H1 (cell line): ENCODE measurements at regions not wholly inside any gene's neighbourhood (a gene's known extent, or its start where the extent isn't known, plus 50 kb on each side); places are given as distances from the start of the nearest gene placed in this dataset.

Source experiments
- CTCF ChIA-PET: fragments of 300-600 bp; sonication (Branson Sonifier 250); formaldehyde crosslinking; loops from one replicate; lab custom pipeline; 2021; ENCODE audit not compliant: partially characterized antibody; lab: Charles Lee
- POLR2A ChIA-PET: fragments of 300-600 bp; sonication (Branson Sonifier 250); formaldehyde crosslinking; loops from one replicate; lab custom pipeline; 2021; ENCODE audit warnings: inconsistent platforms; ENCODE audit not compliant: partially characterized antibody; lab: Charles Lee
- DNase-seq, 2 experiments: peaks; one replicate each; pipeline versions ENCODE4 v3.0.0 to v3.0.0-alpha.2; 2010 to 2022; ENCODE audit warnings: low spot score in 2 of 2, low read depth in 1 of 2, mixed read lengths in 1 of 2
- FAIRE-seq: peaks from 2 replicates; lab custom pipeline; 2011; peaks lifted over from hg19 to GRCh38; lab: Jason Lieb, UNC
- H2AFZ ChIP-seq: 2 replicates; pipeline ENCODE4 v1.8.1; 2012; ENCODE audit warnings: low read length, inconsistent platforms
- H2AK5ac ChIP-seq: 2 replicates; pipeline ENCODE4 v1.6.1; 2013; ENCODE audit warnings: low read depth, low read length
- H2BK120ac ChIP-seq: replicated peaks from 2 replicates; pipeline ENCODE3; 2013; ENCODE audit warnings: low read depth, low read length, inconsistent platforms
- H2BK12ac ChIP-seq: 2 replicates; pipeline ENCODE4 v1.6.1; 2013; ENCODE audit warnings: low read depth, low read length
- H2BK15ac ChIP-seq: 2 replicates; pipeline ENCODE4 v1.6.1; 2013; ENCODE audit warnings: low read length
- H2BK20ac ChIP-seq: 2 replicates; pipeline ENCODE4 v1.6.1; 2013; ENCODE audit warnings: low read length
- H2BK5ac ChIP-seq: 2 replicates; pipeline ENCODE4 v1.6.1; 2013; ENCODE audit warnings: low read depth, low read length
- H3K14ac ChIP-seq: 2 replicates; pipeline ENCODE4 v1.6.1; 2013; ENCODE audit warnings: inconsistent platforms; ENCODE audit not compliant: insufficient read length
- H3K18ac ChIP-seq: 2 replicates; pipeline ENCODE4 v1.6.1; 2013; ENCODE audit warnings: low read length; ENCODE audit errors: extremely low read depth
- H3K23ac ChIP-seq: 2 replicates; pipeline ENCODE4 v1.6.1; 2013; ENCODE audit warnings: inconsistent platforms; ENCODE audit not compliant: insufficient read length
- H3K23me2 ChIP-seq: 2 replicates; pipeline ENCODE4 v1.6.1; 2013; ENCODE audit warnings: low read depth, low read length
- H3K27ac ChIP-seq: 2 replicates; pipeline ENCODE4 v1.6.1; 2011; ENCODE audit warnings: low read depth, low read length, inconsistent platforms
- H3K27me3 ChIP-seq, 4 experiments: replicated peaks in 1 of 4; 1 replicate in 1 of 4; 2 replicates in 3 of 4; pipeline versions ENCODE4 v1.6.1 to v1.8.1; 2011 to 2013; ENCODE audit warnings: low read length in 3 of 4, mild to moderate bottlenecking in 3 of 4, inconsistent platforms in 2 of 4, mixed read lengths in 2 of 4, moderate library complexity in 1 of 4; ENCODE audit not compliant: control insufficient read depth in 3 of 4, insufficient read depth in 3 of 4; ENCODE audit errors: extremely low read depth in 1 of 4
- H3K36me3 ChIP-seq, 4 experiments: 2 replicates each; pipeline versions ENCODE4 v1.6.1 to v1.8.1; 2011 to 2013; ENCODE audit warnings: mild to moderate bottlenecking in 4 of 4, low read length in 3 of 4, moderate library complexity in 2 of 4, control low read depth in 1 of 4, inconsistent platforms in 1 of 4; ENCODE audit not compliant: insufficient read depth in 4 of 4, control insufficient read depth in 2 of 4
- H3K4ac ChIP-seq: replicated peaks from 2 replicates; pipeline ENCODE3; 2013; ENCODE audit warnings: low read length, low read depth, mixed read lengths, inconsistent platforms; ENCODE audit not compliant: insufficient read length
- H3K4me1 ChIP-seq, 4 experiments: replicated peaks in 1 of 4; 1 replicate in 1 of 4; 2 replicates in 3 of 4; pipeline versions ENCODE4 v1.6.1 to v1.8.1; 2011 to 2013; ENCODE audit warnings: low read length in 3 of 4, inconsistent platforms in 2 of 4, mixed read lengths in 1 of 4; ENCODE audit not compliant: insufficient read depth in 4 of 4, control insufficient read depth in 3 of 4
- H3K4me2 ChIP-seq, 2 experiments: 2 replicates each; pipeline versions ENCODE4 v1.6.1 to v1.8.1; 2011 to 2013; ENCODE audit warnings: low read depth in 2 of 2, low read length in 2 of 2, control low read depth in 1 of 2, inconsistent platforms in 1 of 2, mild to moderate bottlenecking in 1 of 2; ENCODE audit not compliant: insufficient read depth in 1 of 2
- H3K4me3 ChIP-seq, 4 experiments: fragments of 200-600, 300-600 bp in 1 of 4; sonication (generic), shearing (Covaris generic), sonication (Bioruptor Twin) in 1 of 4; 2 replicates each; pipeline versions ENCODE4 v1.5.1 to v1.8.1; 2011 to 2016; ENCODE audit warnings: low read length in 4 of 4, low read depth in 3 of 4, control low read depth in 2 of 4, inconsistent platforms in 2 of 4, mild to moderate bottlenecking in 2 of 4, mixed read lengths in 1 of 4, moderate library complexity in 1 of 4; ENCODE audit not compliant: insufficient read depth in 2 of 4; ENCODE audit errors: extremely low read depth in 1 of 4
- H3K56ac ChIP-seq: replicated peaks from 2 replicates; pipeline ENCODE3; 2013; ENCODE audit warnings: low read depth, mild to moderate bottlenecking, mixed read lengths, low read length, inconsistent platforms; ENCODE audit not compliant: insufficient read length
- H3K79me1 ChIP-seq: 2 replicates; pipeline ENCODE4 v1.6.1; 2013; ENCODE audit warnings: low read depth, low read length, control low read depth
- H3K79me2 ChIP-seq, 2 experiments: 2 replicates each; pipeline versions ENCODE4 v1.6.1 to v1.8.1; 2012 to 2013; ENCODE audit warnings: low read length in 2 of 2, mild to moderate bottlenecking in 2 of 2, inconsistent platforms in 1 of 2; ENCODE audit not compliant: insufficient read depth in 2 of 2, control insufficient read depth in 1 of 2
- H3K9ac ChIP-seq, 4 experiments: replicated peaks in 1 of 4; 1 replicate in 1 of 4; 2 replicates in 3 of 4; pipeline versions ENCODE4 v1.6.1 to v1.8.1; 2011 to 2013; ENCODE audit warnings: low read depth in 3 of 4, low read length in 3 of 4, control low read depth in 2 of 4, mild to moderate bottlenecking in 2 of 4, moderate library complexity in 2 of 4, inconsistent platforms in 1 of 4; ENCODE audit errors: extremely low read depth in 1 of 4
- H3K9me3 ChIP-seq, 2 experiments: 2 replicates each; pipeline versions ENCODE4 v1.6.1 to v1.8.1; 2012 to 2013; ENCODE audit warnings: mild to moderate bottlenecking in 2 of 2, moderate library complexity in 2 of 2, control low read depth in 1 of 2, inconsistent platforms in 1 of 2, low read depth in 1 of 2, low read length in 1 of 2, mixed read lengths in 1 of 2; ENCODE audit not compliant: insufficient read depth in 2 of 2
- H4K20me1 ChIP-seq, 2 experiments: replicated peaks in 1 of 2; 2 replicates each; pipeline versions ENCODE3 to v1.8.1; 2011 to 2013; ENCODE audit warnings: inconsistent platforms in 2 of 2, low read length in 2 of 2, mild to moderate bottlenecking in 1 of 2; ENCODE audit not compliant: insufficient read depth in 2 of 2, control insufficient read depth in 1 of 2
- H4K5ac ChIP-seq: 2 replicates; pipeline ENCODE4 v1.6.1; 2013; ENCODE audit warnings: low read length, low read depth, mixed read lengths, inconsistent platforms; ENCODE audit not compliant: insufficient read length
- H4K8ac ChIP-seq: 2 replicates; pipeline ENCODE4 v1.8.0; 2013; ENCODE audit warnings: mild to moderate bottlenecking, moderate library complexity, low read length, inconsistent platforms; ENCODE audit not compliant: insufficient read depth; ENCODE audit errors: extremely low read depth
- H4K91ac ChIP-seq: replicated peaks from 2 replicates; pipeline ENCODE3; 2013; ENCODE audit warnings: low read length, mixed read lengths, inconsistent platforms; ENCODE audit not compliant: insufficient read length
- ATF2 ChIP-seq: IDR thresholded peaks from 2 replicates; pipeline ENCODE4 v1.6.1; 2012; ENCODE audit warnings: low read length, inconsistent platforms
- BACH1 ChIP-seq: IDR thresholded peaks from 2 replicates; pipeline ENCODE4 v1.6.1; 2012; ENCODE audit warnings: low read length, improper control_type of control experiment
- CEBPB ChIP-seq: IDR thresholded peaks from 2 replicates; pipeline ENCODE4 v1.6.1; 2012; ENCODE audit warnings: low read depth, low read length
- CHD2 ChIP-seq: IDR thresholded peaks from 2 replicates; pipeline ENCODE4 v1.6.1; 2012; ENCODE audit warnings: low read length, improper control_type of control experiment
- CREB1 ChIP-seq: IDR thresholded peaks from 2 replicates; pipeline ENCODE4 v1.6.1; 2012; ENCODE audit warnings: inconsistent platforms
- FOSL1 ChIP-seq: IDR thresholded peaks from 2 replicates; pipeline ENCODE4 v1.6.1; 2011; ENCODE audit warnings: mild to moderate bottlenecking, low read depth, low read length, moderate library complexity; ENCODE audit not compliant: insufficient read depth
- GTF2F1 ChIP-seq: IDR thresholded peaks from 2 replicates; pipeline ENCODE4 v1.6.1; 2012; ENCODE audit warnings: low read depth, low read length, improper control_type of control experiment, borderline replicate concordance
- JUND ChIP-seq: IDR thresholded peaks from 2 replicates; pipeline ENCODE4 v1.6.1; 2011; ENCODE audit warnings: mild to moderate bottlenecking, improper control_type of control experiment, low read length
- KDM5A ChIP-seq: fragments of 200-600 bp; IDR thresholded peaks from 2 replicates; pipeline ENCODE4 v1.7.1; 2012; ENCODE audit warnings: mild to moderate bottlenecking, low read length, inconsistent platforms, mixed read lengths
- SIRT6 ChIP-seq: IDR thresholded peaks from one replicate; pipeline ENCODE4 v1.7.1; 2012; ENCODE audit warnings: low read length, inconsistent platforms
- TAF7 ChIP-seq: optimal IDR thresholded peaks from 2 replicates; pipeline ENCODE3; 2011; ENCODE audit warnings: low read depth, mild to moderate bottlenecking, inconsistent platforms, low read length, moderate library complexity, borderline replicate concordance
- TCF12 ChIP-seq: IDR thresholded peaks from 2 replicates; pipeline ENCODE4 v1.6.1; 2011; ENCODE audit warnings: low read depth, mild to moderate bottlenecking, low read length
- TEAD4 ChIP-seq: IDR thresholded peaks from 2 replicates; pipeline ENCODE4 v1.6.1; 2012; ENCODE audit warnings: low read depth, low read length, inconsistent platforms, mixed read lengths
- WGBS, 2 experiments: shearing (Covaris generic) in 1 of 2; methylation state at CpG; one replicate each; pipeline versions ENCODE4 v1.1.6 to v1.1.7; 2013 to 2015; ENCODE audit warnings: low lambda C conversion rate in 2 of 2, mixed read lengths in 2 of 2, inconsistent platforms in 1 of 2, low coverage in 1 of 2, missing lambda C conversion rate in 1 of 2; ENCODE audit not compliant: insufficient replicate concordance in 2 of 2, insufficient coverage in 1 of 2, insufficient read length in 1 of 2; ENCODE audit errors: extremely low coverage in 1 of 2, missing lambda C conversion rate in 1 of 2; 5-methylcytosine and 5-hydroxymethylcytosine counted together

- Histone ChIP-seq H4K8ac (no peak overlapping the region), H2AFZ (no peak overlapping the region), H3K4me2 (no peak overlapping the region), H4K20me1 (no peaks in the 10 kb centered on the region), H3K79me2 (no peaks in the 10 kb centered on the region), H3K4ac (no peak overlapping the region), H3K27ac (no peak overlapping the region), H2BK20ac (no peak overlapping the region), H3K56ac (no peak overlapping the region), H3K27me3 (no peaks in the 10 kb centered on the region), H4K91ac (no peak overlapping the region), H3K36me3 (no peaks in the 10 kb centered on the region), H3K9ac (no peak overlapping the region), H4K5ac (no peak overlapping the region), H3K23me2 (no peaks in the 10 kb centered on the region), H3K4me3 (no peak overlapping the region), H2AK5ac (no peak overlapping the region), H3K23ac (no peak overlapping the region), H3K18ac (no peak overlapping the region), H3K79me1 (no peaks in the 10 kb centered on the region), H3K14ac (no peak overlapping the region), H2BK120ac (no peak overlapping the region), H2BK5ac (no peak overlapping the region), H3K4me1 (peaks cover 0 to 2% (median 0%) of the 10 kb centered on the region in 4 experiments; a peak in 2 of 7 replicates), H2BK15ac (no peak overlapping the region), H3K9me3 (peaks cover 0 to 4% of the 10 kb centered on the region in 2 experiments; a peak in 2 of 4 replicates), H2BK12ac (no peak overlapping the region)
- ChIA-PET POLR2A (no interaction called here), CTCF (interaction anchor here (0.6 to 5.2 kb wide), 12 partner anchors 9 to 1665 kb away, joined by 3 to 32 read pairs (median 4); no protein-coding TSS in a partner anchor)
- FAIRE-seq (no peak), DNase-seq (no peak)
- WGBS, 2 experiments = 87% methylated on average over 2 of the region's 2 CpGs; no CpG with 5 or more reads in 1 of the 2 experiments
- TF ChIP-seq BACH1 = no peak
- TF ChIP-seq TAF7 = no peak
- TF ChIP-seq TCF12 = no peak
- TF ChIP-seq SIRT6 = no peak
- no peak for TF ChIP-seq FOSL1
- no peak for TF ChIP-seq JUND
- no peak for TF ChIP-seq KDM5A
- no peak for TF ChIP-seq CREB1
- TF ChIP-seq TEAD4 = no peak
- no peak for TF ChIP-seq CHD2
- no peak for TF ChIP-seq ATF2
- TF ChIP-seq GTF2F1 = no peak
- no peak for TF ChIP-seq CEBPB
Observed at GRCh38 chr5:135203019-135203418, 169.0 kb upstream of the PITX1 start.
